ENCODE measurements at regions not wholly inside any gene's neighbourhood (a gene's known extent, or its start where the extent isn't known, plus 50 kb on each side); places are given as distances from the start of the nearest gene placed in this dataset.

- TF ChIP-seq ZNF18 (tag by site-specific recombination; IDR thresholded peaks at IDR 0.05) (no peak), ZNF274 (IDR thresholded peaks at IDR 0.05; ENCODE audit: low read length) (no peak), ZNF274 (tag by site-specific recombination; IDR thresholded peaks at IDR 0.05; ENCODE audit: borderline replicate concordance) (no peak), KLF8 (tag by site-specific recombination; IDR thresholded peaks at IDR 0.05) (no peak), ZNF677 (tag by site-specific recombination; IDR thresholded peaks at IDR 0.05) (no peak), ZNF549 (tag by site-specific recombination; IDR thresholded peaks at IDR 0.05) (no peak), ZBTB1 (tag by site-specific recombination; IDR thresholded peaks at IDR 0.05) (no peak), ZNF658 (tag by site-specific recombination; IDR thresholded peaks at IDR 0.05) (no peak), IKZF3 (tag by site-specific recombination; IDR thresholded peaks at IDR 0.05) (no peak), ZBTB49 (tag by site-specific recombination; IDR thresholded peaks at IDR 0.05; ENCODE audit: low read depth) (no peak), BCL11A (tag by site-specific recombination; IDR thresholded peaks at IDR 0.05; ENCODE audit: low read depth) (no peak), ZNF530 (tag by site-specific recombination; IDR thresholded peaks at IDR 0.05; ENCODE audit: low read depth) (no peak), ZBTB20 (tag by site-specific recombination; IDR thresholded peaks at IDR 0.05) (no peak)
Observed at GRCh38 chrX:21174439-21174838, 199.8 kb upstream of the CNKSR2 start (continued).

DNA sequence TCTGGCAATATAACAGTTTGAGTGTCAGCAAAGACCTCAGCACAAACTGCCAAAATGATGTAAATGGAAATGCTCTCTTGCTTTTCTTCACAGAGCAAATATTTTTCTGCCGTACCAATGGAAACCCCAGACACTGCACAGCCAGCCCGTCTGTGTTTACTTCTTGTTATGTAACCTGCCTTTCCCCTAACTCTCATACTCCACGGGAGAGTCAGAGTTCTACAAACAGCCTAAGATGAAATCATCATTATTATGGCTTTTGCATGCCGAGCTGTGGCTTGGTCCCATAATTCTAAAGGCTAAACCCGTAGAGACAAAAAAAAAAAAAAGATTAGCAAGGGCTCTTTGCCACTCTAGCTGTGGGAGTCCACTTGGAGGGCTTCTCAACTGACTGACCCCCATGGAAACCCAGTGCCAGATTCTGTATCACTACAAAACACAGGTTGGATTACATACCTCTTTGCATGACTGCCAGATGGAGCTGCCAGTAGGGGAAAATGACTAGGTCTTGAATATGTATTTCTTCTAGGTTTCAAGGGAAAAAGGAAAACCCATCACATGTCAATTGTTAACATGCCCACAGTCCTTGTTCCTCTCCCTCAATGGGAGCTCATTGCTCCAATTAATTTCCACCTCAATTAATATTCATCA lies 197.2 kb upstream of the CNKSR2 start:
- Histone ChIP-seq H3K9me3 (ENCODE audit: control insufficient read depth, insufficient read depth, low read depth, low read length) (no peaks in the 10 kb centered on the region), H3K27ac (ENCODE audit: extremely low read depth, low read depth, low read length) (no peak overlapping the region), H3K36me3 (ENCODE audit: control insufficient read depth in 2 of 2, insufficient read depth in 1 of 2, low read length in 2 of 2) (no peaks in the 10 kb centered on the region), H3K4me3 (ENCODE audit: low read depth, low read length) (no peak overlapping the region), H3K4me1 (ENCODE audit: control insufficient read depth, insufficient read depth, low read length) (no peaks in the 10 kb centered on the region)
- POLR2A ChIA-PET, result no interaction called here
- CTCF ChIA-PET, result no interaction called here
- TF ChIP-seq ZNF488 (tag by site-specific recombination; IDR thresholded peaks at IDR 0.05) (no peak), GLIS1 (tag by site-specific recombination; IDR thresholded peaks at IDR 0.05) (no peak), PATZ1 (tag by site-specific recombination; IDR thresholded peaks at IDR 0.05) (no peak), ZNF155 (tag by site-specific recombination; IDR thresholded peaks at IDR 0.05) (no peak), ZNF37A (tag by site-specific recombination; IDR thresholded peaks at IDR 0.05) (no peak), GLIS2 (tag by site-specific recombination; IDR thresholded peaks at IDR 0.05) (no peak), KLF7 (tag by site-specific recombination; IDR thresholded peaks at IDR 0.05; ENCODE audit: borderline replicate concordance) (no peak), ZNF473 (tag by site-specific recombination; IDR thresholded peaks at IDR 0.05) (no peak), WT1 (tag by site-specific recombination; IDR thresholded peaks at IDR 0.05) (no peak), ZNF548 (tag by site-specific recombination; IDR thresholded peaks at IDR 0.05) (no peak), SP3 (tag by site-specific recombination; IDR thresholded peaks at IDR 0.05) (no peak)
- TF ChIP-seq, protein P1, sequence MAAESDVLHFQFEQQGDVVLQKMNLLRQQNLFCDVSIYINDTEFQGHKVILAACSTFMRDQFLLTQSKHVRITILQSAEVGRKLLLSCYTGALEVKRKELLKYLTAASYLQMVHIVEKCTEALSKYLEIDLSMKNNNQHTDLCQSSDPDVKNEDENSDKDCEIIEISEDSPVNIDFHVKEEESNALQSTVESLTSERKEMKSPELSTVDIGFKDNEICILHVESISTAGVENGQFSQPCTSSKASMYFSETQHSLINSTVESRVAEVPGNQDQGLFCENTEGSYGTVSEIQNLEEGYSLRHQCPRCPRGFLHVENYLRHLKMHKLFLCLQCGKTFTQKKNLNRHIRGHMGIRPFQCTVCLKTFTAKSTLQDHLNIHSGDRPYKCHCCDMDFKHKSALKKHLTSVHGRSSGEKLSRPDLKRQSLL (tag by site-specific recombination; IDR thresholded peaks at IDR 0.05), result no peak

Data from HEK293 (cell line).